ENCODE measurements at regions not wholly inside any gene's neighbourhood (a gene's known extent, or its start where the extent isn't known, plus 50 kb on each side); places are given as distances from the start of the nearest gene placed in this dataset.
"Not testable (repeated sequence)": the region's sequence is repeated elsewhere in the genome, so short reads cannot be mapped to it uniquely, and the experiment has no call there.

- H3K9ac ChIP-seq (ENCODE audit: low read length), result no peak overlapping the region
- H3K9me2 ChIP-seq (replicated peaks; ENCODE audit: low read length), result no peaks in the 10 kb centered on the region; the same call in 1 of the 2 replicates
- TF ChIP-seq EZH2phosphoT487 (IDR thresholded peaks at IDR 0.05; ENCODE audit: borderline replicate concordance, low read length), result no peak
- no peak for TF ChIP-seq EZH2 (IDR thresholded peaks at IDR 0.05; ENCODE audit: low read length, unreplicated experiment)
- TF ChIP-seq CTCF (conservative IDR thresholded peaks at IDR 0.05; ENCODE audit: low read depth, low read length), result no peak
- no peak overlapping the region for H3K27ac ChIP-seq (ENCODE audit: low read length)
- no peaks in the 10 kb centered on the region for H3K4me1 ChIP-seq (ENCODE audit: insufficient read depth, low read length)
- no peaks in the 10 kb centered on the region for H3K79me2 ChIP-seq (ENCODE audit: low read length)
- POLR2A ChIA-PET (ENCODE audit: unreplicated experiment), result no interaction called here
- DNase-seq (no peak), ATAC-seq (no peak)
- H3K4me3 ChIP-seq (ENCODE audit: low read length), result no peak overlapping the region
- intact Hi-C loops (cut with micrococcal nuclease), result no loop called here
- H3K4me2 ChIP-seq (ENCODE audit: low read length), result no peak overlapping the region
- H3F3A ChIP-seq (ENCODE audit: low read length, unreplicated experiment), result no peaks in the 10 kb centered on the region
- no peaks in the 10 kb centered on the region for H3K27me3 ChIP-seq (ENCODE audit: low read length)
- no TSS peak for BruUV-seq (replicated peaks)
- no peaks in the 10 kb centered on the region for H4K20me1 ChIP-seq (ENCODE audit: low read length)
- CTCF ChIA-PET, result no interaction called here
- no peaks in the 10 kb centered on the region for H3K36me3 ChIP-seq (ENCODE audit: low read depth, low read length)
- H2AFZ ChIP-seq (ENCODE audit: low read length), result no peak overlapping the region
- no peaks in the 10 kb centered on the region for H3K9me3 ChIP-seq (ENCODE audit: low read length)
These were observed 268.0 kb downstream of the BTG1 start for GRCh38 chr12:91877456-91878235.

GRCh38 chr12:91877022-91877421, 268.6 kb downstream of the BTG1 start:
- Histone ChIP-seq H3K4me3 (ENCODE audit: low read length) (no peak overlapping the region), H3K27me3 (ENCODE audit: low read length) (no peaks in the 10 kb centered on the region), H3K27ac (ENCODE audit: low read length) (no peak overlapping the region), H3F3A (ENCODE audit: low read length, unreplicated experiment) (no peaks in the 10 kb centered on the region), H2AFZ (ENCODE audit: low read length) (no peak overlapping the region), H3K4me2 (ENCODE audit: low read length) (no peak overlapping the region), H3K79me2 (ENCODE audit: low read length) (no peaks in the 10 kb centered on the region), H3K9me2 (replicated peaks; ENCODE audit: low read length) (no peaks in the 10 kb centered on the region; the same call in 1 of the 2 replicates), H3K36me3 (ENCODE audit: low read depth, low read length) (no peaks in the 10 kb centered on the region), H4K20me1 (ENCODE audit: low read length) (no peaks in the 10 kb centered on the region), H3K9me3 (ENCODE audit: low read length) (no peaks in the 10 kb centered on the region), H3K4me1 (ENCODE audit: insufficient read depth, low read length) (no peaks in the 10 kb centered on the region), H3K9ac (ENCODE audit: low read length) (no peak overlapping the region)
- intact Hi-C loops (cut with micrococcal nuclease), result no loop called here
- ChIA-PET POLR2A (ENCODE audit: unreplicated experiment) (no interaction called here), CTCF (no interaction called here)
- no peak for ATAC-seq
- TF ChIP-seq CTCF (conservative IDR thresholded peaks at IDR 0.05; ENCODE audit: low read depth, low read length) (no peak), EZH2 (IDR thresholded peaks at IDR 0.05; ENCODE audit: low read length, unreplicated experiment) (no peak), EZH2phosphoT487 (IDR thresholded peaks at IDR 0.05; ENCODE audit: borderline replicate concordance, low read length) (no peak)
- no TSS peak for BruUV-seq (replicated peaks)
- no peak for DNase-seq

GRCh38 chr12:91875671-91876070, 270.0 kb downstream of the BTG1 start:
- CTCF ChIA-PET; ATAC-seq; H2AFZ ChIP-seq (ENCODE audit: low read length); H3K4me3 ChIP-seq (ENCODE audit: low read length); H3K4me2 ChIP-seq (ENCODE audit: low read length); H3K27ac ChIP-seq (ENCODE audit: low read length); H3K9ac ChIP-seq (ENCODE audit: low read length); DNase-seq; H3K79me2 ChIP-seq (ENCODE audit: low read length); H3K9me3 ChIP-seq (ENCODE audit: low read length); H3K36me3 ChIP-seq (ENCODE audit: low read depth, low read length); intact Hi-C loops (cut with micrococcal nuclease); H4K20me1 ChIP-seq (ENCODE audit: low read length); BruUV-seq (replicated peaks); POLR2A ChIA-PET (ENCODE audit: unreplicated experiment); H3K27me3 ChIP-seq (ENCODE audit: low read length); H3K4me1 ChIP-seq (ENCODE audit: insufficient read depth, low read length); H3K9me2 ChIP-seq (replicated peaks; ENCODE audit: low read length); H3F3A ChIP-seq (ENCODE audit: low read length, unreplicated experiment): not testable (repeated sequence)

Measured in PC-3 (cell line).